ENCODE measurements at regions not wholly inside any gene's neighbourhood (a gene's known extent, or its start where the extent isn't known, plus 50 kb on each side); places are given as distances from the start of the nearest gene placed in this dataset.

- H3K9me2 ChIP-seq (ENCODE audit: insufficient read depth): no peaks in the 10 kb centered on the region
- no peak overlapping the region for H3K27ac ChIP-seq (ENCODE audit: low read depth, low read length)
- H3K27me3 ChIP-seq (ENCODE audit: insufficient read depth, low read length): no peaks in the 10 kb centered on the region
- TF ChIP-seq POLR2AphosphoS5 (IDR thresholded peaks at IDR 0.05; ENCODE audit: low read depth, low read length) (no peak), CEBPB (IDR thresholded peaks at IDR 0.05; ENCODE audit: low read depth) (no peak), SRF (IDR thresholded peaks at IDR 0.05; ENCODE audit: low read depth) (no peak)
- DNase-seq (ENCODE audit: low read depth, low spot score): no peak
- no peak overlapping the region for H3K4me2 ChIP-seq (ENCODE audit: low read length)
- no peak for ATAC-seq
- peaks cover 35 to 54% of the 10 kb centered on the region in 2 experiments; a peak in 2 of 4 replicates for H3K9me3 ChIP-seq (ENCODE audit: control insufficient read depth in 1 of 2, insufficient read depth in 1 of 2, low read depth in 1 of 2, low read length in 2 of 2)
- H4K20me1 ChIP-seq (ENCODE audit: insufficient read depth): no peaks in the 10 kb centered on the region
- no TSS peak for BruUV-seq (replicated peaks)
- no peak overlapping the region for H2AFZ ChIP-seq (ENCODE audit: low read depth, low read length, poor library complexity, severe bottlenecking)
- H3K4me3 ChIP-seq (replicated peaks in 1 of 2; ENCODE audit: low read depth in 1 of 2, low read length in 2 of 2): no peak overlapping the region
- no peak overlapping the region for H3K9ac ChIP-seq (ENCODE audit: low read length)
- no peaks in the 10 kb centered on the region for H3K79me2 ChIP-seq (ENCODE audit: insufficient read depth, low read length)
- ChIA-PET CTCF (no interaction called here), RAD21 (ENCODE audit: low non-redundant PET in 1 of 2, low total read pairs in 2 of 2, uncharacterized antibody in 2 of 2, unreplicated experiment in 2 of 2) (no interaction called here), POLR2A (no interaction called here)
- intact Hi-C loops (cut with micrococcal nuclease): no loop called here
- no peaks in the 10 kb centered on the region for H3K4me1 ChIP-seq (ENCODE audit: control insufficient read depth in 1 of 2, insufficient read depth in 2 of 2, low read length in 2 of 2)
- no peaks in the 10 kb centered on the region for H3K36me3 ChIP-seq (ENCODE audit: control insufficient read depth in 1 of 2, insufficient read depth in 2 of 2, low read length in 2 of 2)
Measured at GRCh38 chr15:22265970-22266369, 185.6 kb downstream of the OR4M2 start.

GRCh38 chr15:22267761-22268160 lies 187.4 kb downstream of the OR4M2 start:
- no peak overlapping the region for H3K9ac ChIP-seq (ENCODE audit: low read length)
- H2AFZ ChIP-seq (ENCODE audit: low read depth, low read length, poor library complexity, severe bottlenecking): no peak overlapping the region
- no peak overlapping the region for H3K27ac ChIP-seq (ENCODE audit: low read depth, low read length)
- ChIA-PET RAD21 (ENCODE audit: low non-redundant PET in 1 of 2, low total read pairs in 2 of 2, uncharacterized antibody in 2 of 2, unreplicated experiment in 2 of 2) (no interaction called here), CTCF (no interaction called here), POLR2A (no interaction called here)
- no peaks in the 10 kb centered on the region for H3K79me2 ChIP-seq (ENCODE audit: insufficient read depth, low read length)
- no peaks in the 10 kb centered on the region for H3K36me3 ChIP-seq (ENCODE audit: control insufficient read depth in 1 of 2, insufficient read depth in 2 of 2, low read length in 2 of 2)
- H3K9me2 ChIP-seq (ENCODE audit: insufficient read depth): no peaks in the 10 kb centered on the region
- ATAC-seq (no peak), DNase-seq (ENCODE audit: low read depth, low spot score) (no peak)
- TF ChIP-seq EZH2 (IDR thresholded peaks at IDR 0.05) (no peak), ZBTB33 (IDR thresholded peaks at IDR 0.05; ENCODE audit: extremely low read depth, insufficient replicate concordance, low read length) (no peak), ZNF274 (IDR thresholded peaks at IDR 0.05; ENCODE audit: low read depth, low read length) (no peak), ATF3 (IDR thresholded peaks at IDR 0.05) (no peak), RAD21 (IDR thresholded peaks at IDR 0.05; ENCODE audit: low read depth) (no peak), POLR2AphosphoS5 (IDR thresholded peaks at IDR 0.05; ENCODE audit: low read depth, low read length) (no peak), SIN3A (IDR thresholded peaks at IDR 0.05; ENCODE audit: low read depth) (no peak), MAX (IDR thresholded peaks at IDR 0.05) (no peak), CTCF (IDR thresholded peaks at IDR 0.05 in 2 of 3, conservative IDR thresholded peaks at IDR 0.05 in 1 of 3; ENCODE audit: borderline replicate concordance in 1 of 3, insufficient read depth in 1 of 3, low read depth in 2 of 3, low read length in 2 of 3) (no peak), SP1 (IDR thresholded peaks at IDR 0.05; ENCODE audit: low read depth) (no peak), EGR1 (IDR thresholded peaks at IDR 0.05; ENCODE audit: low read depth) (no peak), TCF7L2 (IDR thresholded peaks at IDR 0.05; ENCODE audit: borderline replicate concordance, extremely low read depth, insufficient read depth, insufficient read length) (no peak), FOSL1 (IDR thresholded peaks at IDR 0.05; ENCODE audit: low read depth) (no peak), YY1 (IDR thresholded peaks at IDR 0.05; ENCODE audit: extremely low read depth, insufficient replicate concordance, low read depth, low read length) (no peak), POLR2A (IDR thresholded peaks at IDR 0.05; ENCODE audit: borderline replicate concordance, extremely low read depth, insufficient read depth, insufficient read length) (no peak), SRF (IDR thresholded peaks at IDR 0.05; ENCODE audit: low read depth) (no peak)
- H3K4me2 ChIP-seq (ENCODE audit: low read length): no peak overlapping the region
- H3K4me1 ChIP-seq (ENCODE audit: control insufficient read depth in 1 of 2, insufficient read depth in 2 of 2, low read length in 2 of 2): no peaks in the 10 kb centered on the region
- intact Hi-C loops (cut with micrococcal nuclease): no loop called here
- H3K4me3 ChIP-seq (replicated peaks in 1 of 2; ENCODE audit: low read depth in 1 of 2, low read length in 2 of 2): no peak overlapping the region
- no TSS peak for BruUV-seq (replicated peaks)
- no peaks in the 10 kb centered on the region for H3K27me3 ChIP-seq (ENCODE audit: insufficient read depth, low read length)
- peaks cover 36 to 49% of the 10 kb centered on the region in 2 experiments; a peak in 2 of 4 replicates for H3K9me3 ChIP-seq (ENCODE audit: control insufficient read depth in 1 of 2, insufficient read depth in 1 of 2, low read depth in 1 of 2, low read length in 2 of 2)
- H4K20me1 ChIP-seq (ENCODE audit: insufficient read depth): no peaks in the 10 kb centered on the region
